22Rv1 (cell line): ENCODE measurements at regions not wholly inside any gene's neighbourhood (a gene's known extent, or its start where the extent isn't known, plus 50 kb on each side); places are given as distances from the start of the nearest gene placed in this dataset.

Source experiments
- ZFX ChIP-seq: fragments of 450-650 bp; IDR thresholded peaks from 2 replicates; pipeline ENCODE4 v1.6.1; 2017; ENCODE audit warnings: antibody characterized with exemption, borderline replicate concordance
- TF ChIP-seq, protein P1 (sequence below): fragments of 450-650 bp; IDR thresholded peaks from 2 replicates; pipeline ENCODE4 v1.5.1; 2017; ENCODE audit warnings: mild to moderate bottlenecking

DNA sequence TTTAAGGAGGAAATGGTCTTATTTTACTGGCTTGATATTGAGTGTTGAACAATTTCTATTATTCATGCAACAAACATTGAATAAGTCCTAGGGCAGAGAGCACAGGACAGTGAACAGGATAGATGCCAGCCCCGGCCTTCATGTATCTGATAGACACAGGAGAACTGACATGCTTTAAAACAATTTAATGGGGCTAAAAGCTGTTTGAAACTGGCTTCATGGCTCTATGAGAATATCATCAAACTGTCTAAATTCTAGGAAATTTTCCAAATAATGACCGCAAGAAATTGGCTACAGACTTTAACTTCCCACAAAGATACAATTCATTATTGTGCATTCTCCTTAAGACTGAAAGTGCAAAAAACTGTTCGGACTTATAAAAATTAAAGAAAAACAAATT lies 69.0 kb downstream of the ID4 start:
- TF ChIP-seq, protein P1, sequence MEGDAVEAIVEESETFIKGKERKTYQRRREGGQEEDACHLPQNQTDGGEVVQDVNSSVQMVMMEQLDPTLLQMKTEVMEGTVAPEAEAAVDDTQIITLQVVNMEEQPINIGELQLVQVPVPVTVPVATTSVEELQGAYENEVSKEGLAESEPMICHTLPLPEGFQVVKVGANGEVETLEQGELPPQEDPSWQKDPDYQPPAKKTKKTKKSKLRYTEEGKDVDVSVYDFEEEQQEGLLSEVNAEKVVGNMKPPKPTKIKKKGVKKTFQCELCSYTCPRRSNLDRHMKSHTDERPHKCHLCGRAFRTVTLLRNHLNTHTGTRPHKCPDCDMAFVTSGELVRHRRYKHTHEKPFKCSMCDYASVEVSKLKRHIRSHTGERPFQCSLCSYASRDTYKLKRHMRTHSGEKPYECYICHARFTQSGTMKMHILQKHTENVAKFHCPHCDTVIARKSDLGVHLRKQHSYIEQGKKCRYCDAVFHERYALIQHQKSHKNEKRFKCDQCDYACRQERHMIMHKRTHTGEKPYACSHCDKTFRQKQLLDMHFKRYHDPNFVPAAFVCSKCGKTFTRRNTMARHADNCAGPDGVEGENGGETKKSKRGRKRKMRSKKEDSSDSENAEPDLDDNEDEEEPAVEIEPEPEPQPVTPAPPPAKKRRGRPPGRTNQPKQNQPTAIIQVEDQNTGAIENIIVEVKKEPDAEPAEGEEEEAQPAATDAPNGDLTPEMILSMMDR, result no peak
- no peak for TF ChIP-seq ZFX
